ENCODE measurements at regions not wholly inside any gene's neighbourhood (a gene's known extent, or its start where the extent isn't known, plus 50 kb on each side); places are given as distances from the start of the nearest gene placed in this dataset.

DNA sequence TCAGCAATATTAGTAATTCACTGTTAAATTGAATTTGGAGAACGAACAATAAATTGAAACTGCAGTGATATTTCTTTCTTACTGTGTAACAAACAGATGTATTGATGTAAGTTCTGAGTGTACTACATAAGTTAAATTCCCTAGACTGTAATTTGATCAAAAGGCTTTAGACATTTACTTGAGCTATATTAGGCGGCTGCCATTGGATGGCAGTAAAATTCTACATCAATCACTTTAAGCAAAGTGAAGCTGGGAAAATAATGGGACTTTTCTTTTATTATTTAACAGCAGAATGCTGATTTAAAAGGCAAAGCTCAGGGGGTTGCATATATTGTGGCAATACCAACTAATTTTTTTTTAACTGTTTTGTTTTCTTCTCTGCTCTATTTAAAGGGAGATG, 212.6 kb upstream of the PLSCR5 start:
- TF ChIP-seq, protein P1, sequence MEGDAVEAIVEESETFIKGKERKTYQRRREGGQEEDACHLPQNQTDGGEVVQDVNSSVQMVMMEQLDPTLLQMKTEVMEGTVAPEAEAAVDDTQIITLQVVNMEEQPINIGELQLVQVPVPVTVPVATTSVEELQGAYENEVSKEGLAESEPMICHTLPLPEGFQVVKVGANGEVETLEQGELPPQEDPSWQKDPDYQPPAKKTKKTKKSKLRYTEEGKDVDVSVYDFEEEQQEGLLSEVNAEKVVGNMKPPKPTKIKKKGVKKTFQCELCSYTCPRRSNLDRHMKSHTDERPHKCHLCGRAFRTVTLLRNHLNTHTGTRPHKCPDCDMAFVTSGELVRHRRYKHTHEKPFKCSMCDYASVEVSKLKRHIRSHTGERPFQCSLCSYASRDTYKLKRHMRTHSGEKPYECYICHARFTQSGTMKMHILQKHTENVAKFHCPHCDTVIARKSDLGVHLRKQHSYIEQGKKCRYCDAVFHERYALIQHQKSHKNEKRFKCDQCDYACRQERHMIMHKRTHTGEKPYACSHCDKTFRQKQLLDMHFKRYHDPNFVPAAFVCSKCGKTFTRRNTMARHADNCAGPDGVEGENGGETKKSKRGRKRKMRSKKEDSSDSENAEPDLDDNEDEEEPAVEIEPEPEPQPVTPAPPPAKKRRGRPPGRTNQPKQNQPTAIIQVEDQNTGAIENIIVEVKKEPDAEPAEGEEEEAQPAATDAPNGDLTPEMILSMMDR (IDR thresholded peaks at IDR 0.05; ENCODE audit: borderline replicate concordance, extremely low read depth, low read length, poor library complexity, severe bottlenecking), result peak; percentile 60
- TF ChIP-seq EZH2 (IDR thresholded peaks at IDR 0.05; ENCODE audit: borderline replicate concordance, low read depth, low read length, severe bottlenecking), result no peak
